Aorta (tissue), 5 donors: ENCODE measurements at regions not wholly inside any gene's neighbourhood (a gene's known extent, or its start where the extent isn't known, plus 50 kb on each side); places are given as distances from the start of the nearest gene placed in this dataset.

Experiments used
- ATAC-seq: fragments of 200-7000 bp; cut with Tn5 transposase; one replicate; pipeline ENCODE4 v1.9.1; 2022; ENCODE audit warnings: moderate library complexity; ENCODE audit not compliant: low FRiP score
- DNase-seq, 2 donors: peaks; one replicate each; pipeline ENCODE4 v3.0.0-alpha.2; 2020
- H3K27ac ChIP-seq, 2 donors: one replicate each; pipeline ENCODE4 v1.5.1; 2013; ENCODE audit warnings: low read length in 2 of 2, mild to moderate bottlenecking in 2 of 2, moderate library complexity in 2 of 2, control low read depth in 1 of 2, inconsistent platforms in 1 of 2, low read depth in 1 of 2
- H3K27me3 ChIP-seq, 2 donors: one replicate each; pipeline ENCODE4 v1.6.1; 2013; ENCODE audit warnings: control low read depth in 1 of 2, low read length in 1 of 2, mild to moderate bottlenecking in 1 of 2, moderate library complexity in 1 of 2; ENCODE audit not compliant: insufficient read depth in 2 of 2, control insufficient read depth in 1 of 2
- H3K36me3 ChIP-seq, 2 donors: one replicate each; pipeline ENCODE4 v1.6.1; 2013; ENCODE audit warnings: control low read depth in 1 of 2, low read length in 1 of 2, mild to moderate bottlenecking in 1 of 2; ENCODE audit not compliant: insufficient read depth in 2 of 2, control insufficient read depth in 1 of 2
- H3K4me1 ChIP-seq, 2 donors: one replicate each; pipeline ENCODE4 v1.6.1; 2013; ENCODE audit warnings: low read length in 2 of 2, control low read depth in 1 of 2, mild to moderate bottlenecking in 1 of 2, moderate library complexity in 1 of 2; ENCODE audit not compliant: insufficient read depth in 2 of 2, control insufficient read depth in 1 of 2
- H3K4me3 ChIP-seq, 2 donors: one replicate each; pipeline ENCODE4 v1.5.1; 2013; ENCODE audit warnings: low read length in 2 of 2, control low read depth in 1 of 2, mild to moderate bottlenecking in 1 of 2
- H3K9me3 ChIP-seq: one replicate; pipeline ENCODE4 v1.6.1; 2013; ENCODE audit warnings: mild to moderate bottlenecking, low read length; ENCODE audit not compliant: control insufficient read depth
- WGBS, 2 donors: extraction: QIAGEN DNeasy Blood & Tissue Kit; methylation state at CpG; one replicate each; pipeline ENCODE4 v1.1.7; 2013; 5-methylcytosine and 5-hydroxymethylcytosine counted together
- intact Hi-C, 2 donors: fragments of 100-400 bp; cut with DNase I; formaldehyde crosslinking; loops; one replicate each; pipeline versions ENCODE4 v1.14.2 to v1.15.0; 2022
- donor health status: healthy with polysubstance abuse.
- donor health status: Bipolar disorder and iron deficiency.
- donor health status: DM: no; HTN: no; CAD: no.
- donor health status: DM: no; HTN: no; CAD: no.
- donor health status: DM: yes; HTN: yes; CAD: no.

GRCh38 chr2:19676770-19677169 is 225.0 kb downstream of the TTC32 start:
- H3K27me3 ChIP-seq: no peaks in the 10 kb centered on the region
- no peak overlapping the region for H3K27ac ChIP-seq
- ATAC-seq (no peak), DNase-seq (no peak)
- no peaks in the 10 kb centered on the region for H3K36me3 ChIP-seq
- 92 to 95% methylated on average over 6 of the region's 6 CpGs for WGBS, 2 donors
- peaks cover 0 to 2% of the 10 kb centered on the region in 2 donors for H3K4me1 ChIP-seq
- H3K9me3 ChIP-seq: no peaks in the 10 kb centered on the region
- intact Hi-C loops: loop anchor here in 1 of 2 donors (10.0 kb wide), 2 partner anchors 178 to 322 kb away; partner anchors contain the start of gene OSR1
- no peak overlapping the region for H3K4me3 ChIP-seq

- ATAC-seq (no peak), DNase-seq (no peak)
- H3K27me3 ChIP-seq: no peaks in the 10 kb centered on the region
- no peak overlapping the region for H3K4me3 ChIP-seq
- peaks cover 0 to 2% of the 10 kb centered on the region in 2 donors for H3K4me1 ChIP-seq
- intact Hi-C loops: loop anchor here in 1 of 2 donors (10.0 kb wide), 2 partner anchors 179 to 321 kb away; partner anchors contain the start of gene OSR1
- 87% methylated on average over 13 of the region's 13 CpGs for WGBS, 2 donors
- H3K27ac ChIP-seq: no peak overlapping the region
- H3K36me3 ChIP-seq: no peaks in the 10 kb centered on the region
- H3K9me3 ChIP-seq: no peaks in the 10 kb centered on the region
Measured at GRCh38 chr2:19675856-19676460, 225.8 kb downstream of the TTC32 start.

- no peaks in the 10 kb centered on the region for H3K27me3 ChIP-seq
- no peaks in the 10 kb centered on the region for H3K9me3 ChIP-seq
- no peak overlapping the region for H3K27ac ChIP-seq
- intact Hi-C loops: loop anchor here in 1 of 2 donors (10.0 kb wide), 2 partner anchors 180 to 320 kb away; partner anchors contain the start of gene OSR1
- H3K4me3 ChIP-seq: no peak overlapping the region
- DNase-seq: no peak
- no peak for ATAC-seq
- H3K36me3 ChIP-seq: no peaks in the 10 kb centered on the region
- peaks cover 0 to 2% of the 10 kb centered on the region in 2 donors for H3K4me1 ChIP-seq
- WGBS, 2 donors: 19 to 24% methylated on average over 13 of the region's 13 CpGs
Measured at GRCh38 chr2:19675003-19675629, 226.7 kb downstream of the TTC32 start.

GRCh38 chr2:19674051-19675002 is 227.5 kb downstream of the TTC32 start:
- WGBS, 2 donors: 60 to 62% methylated on average over 16 of the region's 16 CpGs
- ATAC-seq (no peak), DNase-seq (no peak)
- no peaks in the 10 kb centered on the region for H3K27me3 ChIP-seq
- H3K36me3 ChIP-seq: no peaks in the 10 kb centered on the region
- no peak overlapping the region for H3K27ac ChIP-seq
- intact Hi-C loops: loop anchor here (5.0 to 10.0 kb wide), 3 partner anchors 180 to 320 kb away; partner anchors contain the start of gene OSR1 (in 1 of the 2)
- H3K4me1 ChIP-seq: peaks cover 0 to 2% of the 10 kb centered on the region in 2 donors
- H3K4me3 ChIP-seq: no peak overlapping the region
- no peaks in the 10 kb centered on the region for H3K9me3 ChIP-seq

GRCh38 chr2:19673213-19673791 is 228.5 kb downstream of the TTC32 start:
- Histone ChIP-seq H3K27me3 (no peaks in the 10 kb centered on the region), H3K4me1 (peaks cover 0 to 2% of the 10 kb centered on the region in 2 donors), H3K36me3 (no peaks in the 10 kb centered on the region), H3K4me3 (no peak overlapping the region), H3K9me3 (no peaks in the 10 kb centered on the region), H3K27ac (no peak overlapping the region)
- no peak for DNase-seq
- WGBS, 2 donors: 12 to 15% methylated on average over 11 of the region's 11 CpGs
- intact Hi-C loops: loop anchor here (5.0 to 10.0 kb wide), 3 partner anchors 181 to 319 kb away; partner anchors contain the start of gene OSR1 (in 1 of the 2)
- no peak for ATAC-seq

- Histone ChIP-seq H3K4me1 (peaks cover 2% of the 10 kb centered on the region in 2 donors), H3K27ac (no peak overlapping the region), H3K27me3 (no peaks in the 10 kb centered on the region), H3K9me3 (no peaks in the 10 kb centered on the region), H3K4me3 (no peak overlapping the region), H3K36me3 (no peaks in the 10 kb centered on the region)
- ATAC-seq: no peak
- no peak for DNase-seq
- 91 to 93% methylated on average over 4 of the region's 4 CpGs for WGBS, 2 donors
- intact Hi-C loops: loop anchor here (5.0 to 10.0 kb wide), 3 partner anchors 183 to 317 kb away; partner anchors contain the start of gene OSR1 (in 1 of the 2)
Measured at GRCh38 chr2:19671916-19672315, 229.9 kb downstream of the TTC32 start.

GRCh38 chr2:19671311-19671710 is 230.5 kb downstream of the TTC32 start:
- intact Hi-C loops: loop anchor here (5.0 to 10.0 kb wide), 3 partner anchors 183 to 317 kb away; partner anchors contain the start of gene OSR1 (in 1 of the 2)
- Histone ChIP-seq H3K4me3 (no peak overlapping the region), H3K9me3 (no peaks in the 10 kb centered on the region), H3K27ac (no peak overlapping the region), H3K36me3 (no peaks in the 10 kb centered on the region), H3K4me1 (peaks cover 2% of the 10 kb centered on the region in 2 donors), H3K27me3 (no peaks in the 10 kb centered on the region)
- no peak for ATAC-seq
- DNase-seq: no peak
- WGBS, 2 donors: 90 to 94% methylated on average over 1 of the region's 1 CpG

GRCh38 chr2:19670303-19670702 is 231.5 kb downstream of the TTC32 start:
- Histone ChIP-seq H3K27ac (no peak overlapping the region), H3K9me3 (no peaks in the 10 kb centered on the region), H3K36me3 (no peaks in the 10 kb centered on the region), H3K27me3 (no peaks in the 10 kb centered on the region), H3K4me3 (no peak overlapping the region), H3K4me1 (peaks cover 0 to 2% of the 10 kb centered on the region in 2 donors)
- 38 to 46% methylated on average over 2 of the region's 2 CpGs for WGBS, 2 donors
- intact Hi-C loops: loop anchor here (5.0 to 10.0 kb wide), 3 partner anchors 184 to 316 kb away; partner anchors contain the start of gene OSR1 (in 1 of the 2)
- DNase-seq (no peak), ATAC-seq (no peak)
